Suprapubic skin (tissue), 4 donors: ENCODE measurements at regions not wholly inside any gene's neighbourhood (a gene's known extent, or its start where the extent isn't known, plus 50 kb on each side); places are given as distances from the start of the nearest gene placed in this dataset.

Experiments used
- POLR2A ChIP-seq, 2 donors: fragments of 450-650 bp; IDR thresholded peaks; one replicate each; pipeline ENCODE4 v1.6.1; 2017; ENCODE audit warnings: antibody characterized with exemption in 2 of 2, mild to moderate bottlenecking in 2 of 2, moderate library complexity in 2 of 2
- POLR2AphosphoS5 ChIP-seq, 3 donors: sonication (generic); formaldehyde crosslinking; IDR thresholded peaks; one replicate each; pipeline ENCODE4 v1.6.1; 2017; ENCODE audit warnings: antibody characterized with exemption in 3 of 3
- TF ChIP-seq, protein P1 (sequence below), 2 donors: fragments of 200-600 bp in 1 of 2; fragments of 450-650 bp in 1 of 2; sonication (generic) in 1 of 2; IDR thresholded peaks; one replicate each; pipeline ENCODE4 v1.5.1; 2016 to 2019; ENCODE audit warnings: antibody characterized with exemption in 2 of 2, mild to moderate bottlenecking in 1 of 2, moderate library complexity in 1 of 2

DNA sequence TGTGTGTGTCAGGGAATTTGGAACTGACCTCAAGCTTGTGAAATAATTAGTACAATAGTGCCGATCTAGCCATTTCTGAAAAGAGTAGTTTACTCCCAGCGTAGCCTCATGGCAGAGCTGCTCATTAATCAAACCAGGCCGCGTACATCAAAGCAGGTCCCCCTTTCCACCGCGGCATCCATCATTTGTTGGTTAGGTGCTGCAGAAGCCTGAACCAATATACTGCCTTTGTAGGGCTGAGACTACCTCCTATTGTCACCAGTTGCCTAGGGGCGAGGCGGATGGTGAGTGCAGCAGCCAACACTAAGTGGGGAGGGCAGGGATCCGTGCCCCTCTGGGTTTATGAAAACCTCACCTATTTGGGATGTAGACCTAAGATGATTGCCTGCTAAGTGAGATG is 264.1 kb downstream of the TMEM114 start:
- TF ChIP-seq POLR2A (IDR thresholded peaks at IDR 0.05) = no peak
- TF ChIP-seq POLR2AphosphoS5 (IDR thresholded peaks at IDR 0.05) = no peak
- TF ChIP-seq, protein P1, sequence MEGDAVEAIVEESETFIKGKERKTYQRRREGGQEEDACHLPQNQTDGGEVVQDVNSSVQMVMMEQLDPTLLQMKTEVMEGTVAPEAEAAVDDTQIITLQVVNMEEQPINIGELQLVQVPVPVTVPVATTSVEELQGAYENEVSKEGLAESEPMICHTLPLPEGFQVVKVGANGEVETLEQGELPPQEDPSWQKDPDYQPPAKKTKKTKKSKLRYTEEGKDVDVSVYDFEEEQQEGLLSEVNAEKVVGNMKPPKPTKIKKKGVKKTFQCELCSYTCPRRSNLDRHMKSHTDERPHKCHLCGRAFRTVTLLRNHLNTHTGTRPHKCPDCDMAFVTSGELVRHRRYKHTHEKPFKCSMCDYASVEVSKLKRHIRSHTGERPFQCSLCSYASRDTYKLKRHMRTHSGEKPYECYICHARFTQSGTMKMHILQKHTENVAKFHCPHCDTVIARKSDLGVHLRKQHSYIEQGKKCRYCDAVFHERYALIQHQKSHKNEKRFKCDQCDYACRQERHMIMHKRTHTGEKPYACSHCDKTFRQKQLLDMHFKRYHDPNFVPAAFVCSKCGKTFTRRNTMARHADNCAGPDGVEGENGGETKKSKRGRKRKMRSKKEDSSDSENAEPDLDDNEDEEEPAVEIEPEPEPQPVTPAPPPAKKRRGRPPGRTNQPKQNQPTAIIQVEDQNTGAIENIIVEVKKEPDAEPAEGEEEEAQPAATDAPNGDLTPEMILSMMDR (IDR thresholded peaks at IDR 0.05) = no peak
